Cardiac fibroblast (primary cell): ENCODE measurements at regions not wholly inside any gene's neighbourhood (a gene's known extent, or its start where the extent isn't known, plus 50 kb on each side); places are given as distances from the start of the nearest gene placed in this dataset.

Experiments used
- DNase-seq, 2 donors: peaks; one replicate each; pipeline versions ENCODE4 v3.0.0 to v3.0.0-alpha.2; 2010; ENCODE audit warnings: low read depth in 2 of 2
- H3K4me3 ChIP-seq, 2 donors: replicated peaks in 1 of 2; 1 replicate in 1 of 2; 2 replicates in 1 of 2; pipeline ENCODE4 v1.5.1; 2011; ENCODE audit warnings: low read depth in 2 of 2, low read length in 2 of 2, mild to moderate bottlenecking in 2 of 2, moderate library complexity in 1 of 2
- CTCF ChIP-seq: IDR thresholded peaks from one replicate; pipeline ENCODE4 v1.5.1; 2011; ENCODE audit warnings: low read depth, mild to moderate bottlenecking, low read length, inconsistent platforms

DNA sequence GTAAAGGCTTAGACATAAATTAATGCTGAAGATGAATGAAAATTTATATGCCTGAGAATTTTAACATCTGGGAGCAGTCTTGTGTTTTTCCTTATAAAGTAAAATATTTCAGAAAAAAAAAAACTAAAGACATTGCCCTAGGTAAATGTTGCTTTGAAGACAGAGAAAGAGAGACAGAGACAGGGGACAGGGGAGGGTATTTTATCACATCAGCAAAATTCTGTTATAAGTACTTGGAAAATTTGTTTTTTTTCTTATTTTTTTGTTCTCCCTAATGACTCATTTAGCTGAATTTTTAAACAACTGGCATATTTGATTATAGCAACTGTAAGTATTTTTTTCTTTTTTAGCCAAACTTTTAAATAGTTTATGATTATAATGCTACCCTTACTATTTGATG, 1540.6 kb upstream of the GBE1 start:
- no peak overlapping the region for H3K4me3 ChIP-seq
- TF ChIP-seq CTCF: no peak
- no peak for DNase-seq

- TF ChIP-seq CTCF: no peak
- H3K4me3 ChIP-seq: no peak overlapping the region
- DNase-seq: no peak
Observed at GRCh38 chr3:83317605-83318004, 1556.2 kb upstream of the GBE1 start.

DNA sequence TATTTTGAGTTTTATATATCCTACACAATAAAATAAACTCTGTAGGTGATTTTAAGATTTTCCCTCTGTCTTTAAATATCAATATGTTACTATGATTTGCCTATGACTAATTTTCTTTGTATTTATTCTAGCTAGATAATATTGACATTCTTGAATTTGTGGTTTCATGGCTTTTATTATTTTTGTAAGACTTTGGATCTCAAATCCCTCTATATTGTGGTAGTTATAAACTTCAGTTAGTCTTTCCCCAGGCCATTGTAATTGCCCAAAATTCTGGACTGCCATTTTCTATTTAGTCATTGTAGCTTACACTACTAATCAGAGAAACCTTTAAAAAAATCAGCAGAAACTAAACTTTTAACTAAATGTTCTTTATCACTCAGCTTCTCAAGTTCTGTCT, 1559.3 kb upstream of the GBE1 start:
- no peak for TF ChIP-seq CTCF
- no peak for DNase-seq

GRCh38 chr3:83321457-83321856, 1560.0 kb upstream of the GBE1 start:
- H3K4me3 ChIP-seq: no peak overlapping the region
- DNase-seq: no peak
- TF ChIP-seq CTCF: no peak

More for the DNA sequence above, 1559.3 kb upstream of the GBE1 start:
- no peak overlapping the region for H3K4me3 ChIP-seq

GRCh38 chr3:83321891-83322290, 1560.4 kb upstream of the GBE1 start:
- TF ChIP-seq CTCF: no peak
- no peak for DNase-seq
- H3K4me3 ChIP-seq: no peak overlapping the region

DNA sequence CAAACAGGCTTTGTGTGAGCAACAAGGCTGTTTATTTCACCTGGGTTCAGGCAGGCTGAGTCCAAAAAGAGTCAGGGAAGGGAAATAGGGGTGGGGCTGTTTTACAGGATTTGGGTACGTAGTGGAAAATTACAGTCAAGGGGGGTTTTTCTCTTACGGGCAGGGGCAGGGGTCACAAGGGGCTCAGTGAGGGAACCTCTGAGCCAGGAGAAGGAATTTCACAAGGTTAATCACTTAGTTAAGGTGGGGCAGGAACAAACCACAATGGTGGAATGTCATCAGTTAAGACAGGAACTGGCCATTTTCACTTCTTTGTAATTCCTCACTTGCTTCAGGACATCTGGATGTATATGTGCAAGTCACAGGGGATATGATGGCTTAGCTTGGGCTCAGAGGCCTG, 1592.8 kb upstream of the GBE1 start:
- DNase-seq: no peak
- no peak overlapping the region for H3K4me3 ChIP-seq
- no peak for TF ChIP-seq CTCF

- no peak overlapping the region for H3K4me3 ChIP-seq
- no peak for TF ChIP-seq CTCF
- DNase-seq: no peak
Observed at GRCh38 chr3:83393276-83393675, 1565.5 kb upstream of the CADM2 start.
